Stimulated activated CD4-positive, alpha-beta T cell treated with anti-CD3 and anti-CD28 coated beads, TNF-alpha, amount 100 ng/mL, for 24 hours (primary cell): ENCODE measurements at regions not wholly inside any gene's neighbourhood (a gene's known extent, or its start where the extent isn't known, plus 50 kb on each side); places are given as distances from the start of the nearest gene placed in this dataset.
"Not testable (repeated sequence)": the region's sequence is repeated elsewhere in the genome, so short reads cannot be mapped to it uniquely, and the experiment has no call there.

Experiments
- DNase-seq, 3 experiments: peaks; one replicate each; pipeline ENCODE4 v3.0.0-alpha.2; 2020; ENCODE audit warnings: low read depth in 3 of 3

- no peak for DNase-seq
Observed at GRCh38 chr7:131646203-131646602, 89.8 kb upstream of the PODXL start.

GRCh38 chr7:131642429-131642828 is 86.0 kb upstream of the PODXL start:
- DNase-seq: no peak

GRCh38 chr7:131640686-131641085 is 84.3 kb upstream of the PODXL start:
- DNase-seq: no peak

DNA sequence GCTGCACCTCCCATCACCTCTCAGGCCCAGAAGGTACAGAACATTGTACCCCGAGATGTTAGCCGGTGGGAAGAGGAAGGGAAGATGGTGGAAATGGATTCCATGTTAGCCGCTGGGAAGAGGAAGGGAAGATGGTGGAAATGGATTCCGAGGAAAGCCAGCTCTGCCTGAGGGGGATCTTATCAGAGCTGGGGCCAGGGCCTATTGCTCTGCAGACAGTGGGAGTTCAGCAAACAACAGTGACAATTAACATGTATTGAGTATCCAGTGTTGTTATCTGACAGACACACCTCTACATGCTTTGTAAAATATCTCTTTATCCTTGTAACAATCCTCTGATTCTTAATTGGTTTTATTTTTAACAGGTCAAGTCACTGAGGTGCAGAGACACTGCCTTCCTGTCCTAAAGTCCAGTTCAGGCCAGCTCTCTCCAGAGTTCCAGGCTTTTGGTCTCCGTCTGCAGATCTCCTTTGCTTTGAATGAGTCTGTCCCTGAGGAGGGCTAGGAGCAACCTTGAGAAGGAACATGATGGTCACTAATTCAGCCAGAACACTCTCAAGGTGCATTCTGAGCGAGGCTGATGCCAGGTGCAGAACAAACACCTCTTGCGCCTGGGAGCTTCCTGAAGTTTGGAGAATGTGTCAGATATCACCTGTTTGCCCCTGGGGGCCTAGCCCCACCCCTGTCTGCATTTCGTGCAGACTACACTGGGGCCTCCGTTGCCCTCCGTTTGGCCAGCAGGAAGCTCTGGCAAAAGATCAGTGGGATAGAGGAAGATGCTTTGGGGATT is 82.4 kb upstream of the PODXL start:
- DNase-seq: no peak

- no peak for DNase-seq
Observed at GRCh38 chr7:131637859-131638258, 81.4 kb upstream of the PODXL start.

DNA sequence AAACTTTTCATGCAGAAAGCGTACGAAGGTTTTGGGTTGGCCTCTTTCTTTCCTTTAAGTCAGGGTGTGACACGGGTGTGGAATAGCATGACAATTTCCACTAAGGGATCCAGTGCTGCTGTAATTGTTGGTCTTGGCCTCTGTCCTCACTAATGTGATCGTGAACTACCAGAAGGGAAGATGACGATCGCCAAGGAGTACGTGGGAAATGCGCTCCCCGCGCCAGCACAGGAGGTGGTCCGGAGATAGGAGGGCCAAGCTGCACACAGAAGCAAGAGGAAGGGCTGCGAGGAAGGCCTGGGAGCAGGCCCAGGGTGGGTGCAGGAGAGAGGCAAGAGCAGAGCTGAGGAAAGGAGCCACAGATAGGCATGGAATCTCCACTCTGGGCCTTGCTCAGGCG is 79.7 kb upstream of the PODXL start:
- DNase-seq: no peak

GRCh38 chr7:131634197-131634596 is 77.8 kb upstream of the PODXL start:
- not testable (repeated sequence) for DNase-seq

GRCh38 chr7:131633342-131633843 is 77.0 kb upstream of the PODXL start:
- no peak for DNase-seq

DNA sequence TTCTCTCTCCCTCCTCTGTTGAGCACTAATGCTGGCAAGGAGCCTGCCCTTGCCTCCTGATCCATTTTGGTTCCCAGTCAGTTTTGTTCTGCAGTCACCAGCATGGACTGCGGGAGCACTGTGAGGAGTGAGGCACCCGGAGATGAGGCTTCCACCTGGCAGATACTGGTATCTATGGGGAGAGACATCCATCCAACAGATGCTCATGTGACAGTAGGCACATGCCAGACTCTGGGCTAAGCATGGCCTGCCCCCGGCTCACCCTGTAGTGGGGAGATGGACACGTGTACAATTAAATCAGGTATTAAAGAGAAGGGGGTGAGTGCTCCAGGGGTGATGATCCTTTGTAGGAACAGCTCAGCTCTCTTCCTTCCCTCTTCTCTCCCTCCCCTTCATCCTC is 74.0 kb upstream of the PODXL start:
- no peak for DNase-seq

DNA sequence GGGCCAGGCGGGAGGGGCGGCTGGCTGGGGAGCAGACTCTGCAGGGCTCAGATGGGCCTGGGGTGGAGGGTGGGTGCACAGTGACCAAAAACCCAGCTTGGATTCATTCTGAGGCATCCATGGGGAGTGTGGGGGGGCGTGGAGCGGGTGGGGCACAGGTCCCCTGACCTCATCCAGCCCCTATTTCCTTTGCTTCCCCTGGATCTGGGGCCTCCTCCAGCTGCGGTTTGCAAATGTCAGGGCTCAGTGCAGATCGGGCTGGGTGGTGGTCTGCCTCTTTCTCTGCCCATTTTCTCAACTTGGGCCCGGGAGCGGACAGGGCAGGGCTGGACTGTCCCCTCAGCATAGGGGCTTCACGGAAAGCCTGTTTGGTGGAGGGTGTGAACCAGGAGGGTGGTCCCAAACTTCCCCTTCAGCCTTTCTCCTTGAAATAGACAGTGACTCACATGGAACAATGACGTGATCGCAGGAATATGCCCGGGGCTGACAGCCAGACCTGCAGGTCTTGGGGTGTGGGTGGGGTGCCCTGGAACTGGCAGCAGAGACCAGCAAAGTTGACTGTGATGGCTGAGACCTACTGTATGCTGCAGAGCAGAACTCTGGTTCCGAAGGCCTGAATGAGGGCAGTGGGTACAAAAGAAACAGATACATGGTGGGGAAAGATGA is 72.9 kb upstream of the PODXL start:
- DNase-seq: no peak

DNA sequence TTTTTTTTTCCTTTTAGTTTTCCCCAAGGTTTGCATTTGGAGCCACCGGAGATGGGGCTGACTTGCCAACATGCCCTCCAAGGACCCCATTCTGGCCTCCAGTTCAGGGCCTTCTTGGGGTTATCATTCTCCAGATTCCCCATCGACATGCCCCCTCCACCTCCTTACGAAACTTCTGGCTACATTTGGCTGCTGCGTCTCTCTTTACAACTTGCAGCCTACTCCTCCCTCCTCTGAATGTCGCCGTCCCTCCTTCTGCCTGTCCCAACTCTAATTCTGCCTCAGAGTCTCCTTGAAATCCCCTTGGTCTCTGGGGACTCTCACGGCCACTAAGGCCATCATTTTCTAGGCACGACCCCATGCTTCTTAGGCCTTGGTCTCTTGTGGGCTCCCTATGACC is 72.2 kb upstream of the PODXL start:
- no peak for DNase-seq

- no peak for DNase-seq
Observed at GRCh38 chr7:131627735-131628190, 71.3 kb upstream of the PODXL start.

DNA sequence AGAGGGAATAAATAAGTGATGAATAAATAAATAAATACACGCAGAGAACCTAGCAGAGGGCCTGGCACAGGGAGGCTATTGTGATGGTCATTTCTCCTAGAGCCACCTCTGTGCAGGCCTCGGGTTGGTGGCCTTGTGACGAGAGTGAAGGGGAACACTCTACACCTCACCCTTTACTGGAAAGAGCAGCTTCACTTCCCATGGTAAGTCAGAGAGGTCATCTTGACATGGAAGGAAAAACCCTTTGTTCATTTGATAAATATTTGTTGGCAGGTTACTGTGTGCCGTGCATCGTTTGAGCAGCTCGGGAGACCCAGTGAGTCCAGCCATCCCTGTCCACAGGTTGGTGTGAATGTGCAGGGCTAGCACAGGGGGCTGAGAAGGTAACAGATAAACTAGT is 70.2 kb upstream of the PODXL start:
- no peak for DNase-seq

- DNase-seq: no peak
Observed at GRCh38 chr7:131625817-131626372, 69.5 kb upstream of the PODXL start.

GRCh38 chr7:131625345-131625744 is 68.9 kb upstream of the PODXL start:
- not testable (repeated sequence) for DNase-seq

DNA sequence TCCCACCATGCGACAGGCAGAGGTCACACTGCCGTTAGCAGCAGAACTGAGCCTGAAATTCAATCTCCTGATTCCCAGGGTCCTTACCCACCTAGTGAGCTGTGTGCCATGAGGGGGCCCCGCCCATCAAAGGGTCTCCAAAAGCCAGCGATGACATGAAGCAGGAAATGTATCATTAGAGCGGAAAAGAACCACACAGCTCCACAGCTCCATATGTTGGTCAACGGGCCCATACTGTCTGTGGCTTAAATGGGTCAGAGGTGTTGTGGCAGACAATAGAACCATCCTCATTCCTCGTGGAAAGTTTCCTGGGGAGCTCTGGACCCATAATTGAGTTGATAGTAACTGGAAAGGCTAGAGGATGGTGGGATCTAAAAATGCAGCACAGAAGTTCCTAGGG is 68.1 kb upstream of the PODXL start:
- DNase-seq: no peak

DNA sequence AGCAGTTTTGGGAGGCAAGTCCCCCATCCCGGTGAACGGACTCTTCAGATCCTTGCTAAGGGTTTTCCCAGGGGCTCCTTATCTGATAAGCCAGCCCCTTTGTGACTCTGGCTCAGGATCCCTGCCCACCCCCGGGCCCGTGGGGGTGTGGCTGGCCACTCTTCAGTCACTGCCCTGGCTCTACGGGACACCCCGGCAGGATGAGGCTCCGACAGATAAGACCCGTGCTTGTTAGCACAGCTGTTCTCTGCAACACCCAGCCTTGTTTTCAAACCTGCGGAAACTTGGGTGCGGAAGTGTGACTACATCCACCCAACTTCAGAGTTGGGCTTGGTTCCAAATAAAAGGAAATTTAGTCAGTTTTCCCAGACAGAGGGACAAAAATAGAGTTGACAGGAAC is 66.7 kb upstream of the PODXL start:
- DNase-seq: no peak

GRCh38 chr7:131621652-131622051 is 65.2 kb upstream of the PODXL start:
- DNase-seq: no peak

DNA sequence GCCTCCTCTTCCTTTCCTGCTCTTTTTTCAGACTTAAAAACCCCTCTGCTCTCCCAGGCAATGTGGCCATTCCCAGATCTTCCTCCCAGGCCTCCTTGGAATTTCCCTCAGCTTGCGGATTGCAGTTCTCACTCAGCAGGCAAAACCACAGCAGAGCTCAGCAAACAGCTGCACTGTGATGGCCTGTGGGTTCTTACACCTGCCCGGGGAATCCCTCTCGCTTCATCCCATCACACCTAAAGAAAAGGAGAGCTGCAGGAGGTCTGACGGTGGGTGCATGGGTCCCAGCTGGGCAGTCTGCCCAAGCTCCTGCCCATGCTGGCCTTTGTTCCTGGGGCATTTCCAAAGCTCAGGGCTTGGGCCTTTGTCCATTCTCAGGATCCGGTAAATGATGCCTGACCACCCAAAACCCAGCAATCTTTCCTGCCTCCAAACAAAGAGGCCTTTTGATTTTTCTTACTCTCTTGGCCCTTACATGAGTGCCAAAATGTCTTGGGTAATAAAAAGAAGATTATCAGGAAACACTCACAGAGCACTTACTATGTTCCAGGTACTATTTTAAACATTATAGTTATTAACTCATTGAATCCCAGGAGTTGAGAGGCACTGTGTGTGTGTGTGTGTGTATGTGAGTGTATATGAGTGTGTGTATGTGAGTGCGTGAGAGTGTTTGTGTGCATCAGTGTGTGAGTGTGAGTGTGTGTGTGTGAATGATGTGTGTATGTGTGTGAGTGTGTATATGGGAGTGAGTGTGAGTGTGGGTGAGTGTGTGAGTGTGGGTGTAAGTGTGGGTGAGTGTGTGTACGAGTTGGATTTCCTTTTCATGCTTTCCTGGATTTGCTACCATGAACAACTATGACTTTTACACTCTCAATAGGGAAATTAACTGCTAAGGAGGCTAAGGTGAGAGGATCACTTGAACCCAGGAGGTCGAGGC is 64.5 kb upstream of the PODXL start:
- DNase-seq: no peak

DNA sequence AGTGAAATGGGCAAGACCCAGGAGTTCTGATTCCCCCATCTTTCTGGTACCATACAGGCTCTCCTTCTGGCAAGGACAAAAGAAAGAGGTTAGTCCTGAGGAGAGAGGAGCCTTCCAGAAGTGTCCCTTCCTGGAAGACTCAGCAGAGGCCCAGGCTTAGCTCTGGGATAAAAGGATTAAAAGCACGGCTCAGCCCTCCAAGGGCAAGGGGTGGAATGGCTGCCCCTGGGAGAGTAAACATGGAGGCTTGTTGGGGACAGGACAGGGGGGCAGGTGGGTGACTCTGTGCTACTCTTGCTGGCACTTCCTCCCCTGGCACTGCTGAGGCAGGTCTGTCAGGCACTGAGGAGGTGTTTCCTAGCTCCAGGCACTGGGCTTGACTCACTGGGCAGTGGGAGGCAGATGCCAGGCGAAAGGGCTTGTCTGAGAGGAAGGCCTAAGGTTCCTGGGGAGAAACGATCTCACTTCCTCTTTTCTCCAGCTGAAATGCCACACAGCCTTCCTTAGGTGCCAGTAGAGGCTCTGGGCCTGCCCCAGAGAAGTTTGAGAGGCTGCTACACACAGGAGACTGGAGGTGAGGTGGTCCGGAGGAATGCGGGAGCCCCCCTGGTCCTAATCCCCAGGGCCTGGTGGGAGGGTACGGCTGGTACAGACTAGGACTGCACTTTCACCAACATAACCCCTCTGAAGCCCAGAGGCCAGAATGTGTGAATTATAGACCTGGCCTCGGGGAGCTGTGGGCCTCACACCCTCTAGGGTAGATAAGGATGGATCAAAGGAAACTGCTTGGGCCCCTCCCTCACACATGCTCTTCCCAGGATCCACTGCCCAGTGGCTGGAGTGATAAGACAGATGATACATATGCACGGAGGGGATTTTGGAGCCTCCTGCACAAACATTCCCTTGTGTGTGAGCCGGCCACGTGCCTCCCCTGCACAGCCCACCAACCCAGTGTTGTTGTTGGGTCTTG is 63.2 kb upstream of the PODXL start:
- DNase-seq: no peak

GRCh38 chr7:131618391-131618790 is 62.0 kb upstream of the PODXL start:
- no peak for DNase-seq
